Peyer's patch (tissue), 4 donors: ENCODE measurements at regions not wholly inside any gene's neighbourhood (a gene's known extent, or its start where the extent isn't known, plus 50 kb on each side); places are given as distances from the start of the nearest gene placed in this dataset.

Experiments
- CTCF ChIP-seq, 6 experiments: fragments of 450-650 bp in 4 of 6; fragments of 200-600 bp in 2 of 6; sonication (generic) in 1 of 6; IDR thresholded peaks; one replicate each; pipeline ENCODE4 v1.5.1; 2017 to 2019; ENCODE audit warnings: antibody characterized with exemption in 6 of 6, mild to moderate bottlenecking in 3 of 6, moderate library complexity in 1 of 6
- POLR2A ChIP-seq, 2 donors: fragments of 450-650 bp; IDR thresholded peaks; one replicate each; pipeline ENCODE4 v1.5.1; 2017; ENCODE audit warnings: antibody characterized with exemption in 2 of 2, mild to moderate bottlenecking in 2 of 2, moderate library complexity in 2 of 2

- TF ChIP-seq CTCF (IDR thresholded peaks at IDR 0.05) (no peak), POLR2A (IDR thresholded peaks at IDR 0.05) (no peak)
Measured at GRCh38 chr6:137749696-137750211, 117.3 kb upstream of the TNFAIP3 start.
